Keratinocyte (primary cell): ENCODE measurements at regions not wholly inside any gene's neighbourhood (a gene's known extent, or its start where the extent isn't known, plus 50 kb on each side); places are given as distances from the start of the nearest gene placed in this dataset.

Experiments used
- DNase-seq: peaks from one replicate; pipeline ENCODE4 v3.0.0-alpha.2; 2011; ENCODE audit warnings: low read depth, missing footprints, low spot score
- FAIRE-seq: peaks from 2 replicates; lab custom pipeline; 2011; peaks lifted over from hg19 to GRCh38; lab: Jason Lieb, UNC
- H2AFZ ChIP-seq: 2 replicates; pipeline ENCODE4 v1.6.0; 2012; ENCODE audit warnings: low read length, control low read depth, inconsistent platforms; ENCODE audit not compliant: control insufficient read depth
- H3K27ac ChIP-seq: 2 replicates; pipeline ENCODE4 v1.5.1; 2011; ENCODE audit warnings: low read length; ENCODE audit not compliant: control insufficient read depth, insufficient read depth
- H3K27me3 ChIP-seq: 3 replicates; pipeline ENCODE4 v1.6.0; 2011; ENCODE audit warnings: low read length; ENCODE audit not compliant: control insufficient read depth, insufficient read depth; ENCODE audit errors: extremely low read depth
- H3K36me3 ChIP-seq, 2 experiments: 2 replicates in 1 of 2; 3 replicates in 1 of 2; pipeline ENCODE4 v1.5.1; 2011; ENCODE audit warnings: low read length in 2 of 2, mild to moderate bottlenecking in 1 of 2; ENCODE audit not compliant: control insufficient read depth in 2 of 2, insufficient read depth in 2 of 2; ENCODE audit errors: extremely low read depth in 1 of 2
- H3K4me1 ChIP-seq: 3 replicates; pipeline ENCODE4 v1.5.1; 2011; ENCODE audit warnings: low read length; ENCODE audit not compliant: control insufficient read depth, insufficient read depth; ENCODE audit errors: extremely low read depth
- H3K4me2 ChIP-seq: 3 replicates; pipeline ENCODE4 v1.6.0; 2011; ENCODE audit warnings: low read depth, low read length; ENCODE audit not compliant: control insufficient read depth, insufficient read depth; ENCODE audit errors: extremely low read depth
- H3K4me3 ChIP-seq, 3 experiments: fragments of 200-600 bp in 1 of 3; sonication (generic) in 1 of 3; 2 replicates in 2 of 3; 3 replicates in 1 of 3; pipeline ENCODE4 v1.5.1; 2011 to 2016; ENCODE audit warnings: low read length in 3 of 3, mild to moderate bottlenecking in 3 of 3, control low read depth in 2 of 3, inconsistent platforms in 1 of 3, low read depth in 1 of 3, mixed read lengths in 1 of 3, mixed run types in 1 of 3, moderate library complexity in 1 of 3; ENCODE audit not compliant: control insufficient read depth in 2 of 3, insufficient read depth in 2 of 3; ENCODE audit errors: extremely low read depth in 1 of 3
- H3K79me2 ChIP-seq: 2 replicates; pipeline ENCODE4 v1.6.0; 2012; ENCODE audit warnings: low read length; ENCODE audit not compliant: control insufficient read depth, insufficient read depth
- H3K9ac ChIP-seq: 3 replicates; pipeline ENCODE4 v1.6.0; 2011; ENCODE audit warnings: low read length; ENCODE audit not compliant: control insufficient read depth, insufficient read depth; ENCODE audit errors: extremely low read depth
- H3K9me1 ChIP-seq: 3 replicates; pipeline ENCODE4 v1.6.0; 2011; ENCODE audit warnings: low read length; ENCODE audit not compliant: control insufficient read depth, insufficient read depth; ENCODE audit errors: extremely low read depth
- H3K9me3 ChIP-seq: 2 replicates; pipeline ENCODE4 v1.5.1; 2012; ENCODE audit warnings: low read depth, low read length; ENCODE audit not compliant: control insufficient read depth
- H4K20me1 ChIP-seq: 3 replicates; pipeline ENCODE4 v1.6.0; 2011; ENCODE audit warnings: low read length; ENCODE audit not compliant: control insufficient read depth, insufficient read depth; ENCODE audit errors: extremely low read depth
- EZH2 ChIP-seq: IDR thresholded peaks from one replicate; pipeline ENCODE4 v1.6.1; 2012; ENCODE audit warnings: inconsistent platforms, mild to moderate bottlenecking, low read length, moderate library complexity
- dilution Hi-C: fragments of 300-500 bp; cut with MboI; formaldehyde crosslinking; loops from one replicate; pipeline ENCODE4 v1.7.0; 2020; ENCODE audit warnings: low sequenced_read_pairs; ENCODE audit not compliant: extremely low pct_ligation_motif_present
- TF ChIP-seq, protein P1 (sequence below), 3 experiments: IDR thresholded peaks in 1 of 3; conservative IDR thresholded peaks in 1 of 3; optimal IDR thresholded peaks in 1 of 3; 2 replicates in 2 of 3; 3 replicates in 1 of 3; pipeline versions ENCODE3 to v1.5.1; 2011; ENCODE audit warnings: low read length in 3 of 3, mild to moderate bottlenecking in 3 of 3, moderate library complexity in 2 of 3, control low read depth in 1 of 3, inconsistent platforms in 1 of 3; ENCODE audit not compliant: insufficient read depth in 2 of 3; ENCODE audit errors: extremely low read depth in 1 of 3

DNA sequence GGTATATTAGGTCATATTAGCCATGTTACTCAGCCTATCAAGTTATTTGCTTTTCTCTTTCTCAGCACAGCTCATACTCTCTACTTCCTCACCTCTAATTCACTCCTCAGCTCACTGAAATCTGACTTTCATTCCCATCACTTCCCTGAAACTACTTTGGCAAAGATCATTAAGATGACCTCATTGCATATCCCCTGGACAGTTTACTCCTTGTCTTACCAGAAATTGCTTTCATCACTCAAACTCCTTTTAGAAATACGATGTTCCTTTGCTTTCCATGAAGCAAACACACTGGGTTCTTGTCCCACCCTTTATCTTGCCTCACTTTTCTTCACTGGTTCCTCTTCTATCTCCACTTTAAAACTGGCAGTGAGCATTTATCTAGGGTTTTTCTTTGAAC lies 354.4 kb downstream of the TUSC7 start:
- TF ChIP-seq, protein P1, sequence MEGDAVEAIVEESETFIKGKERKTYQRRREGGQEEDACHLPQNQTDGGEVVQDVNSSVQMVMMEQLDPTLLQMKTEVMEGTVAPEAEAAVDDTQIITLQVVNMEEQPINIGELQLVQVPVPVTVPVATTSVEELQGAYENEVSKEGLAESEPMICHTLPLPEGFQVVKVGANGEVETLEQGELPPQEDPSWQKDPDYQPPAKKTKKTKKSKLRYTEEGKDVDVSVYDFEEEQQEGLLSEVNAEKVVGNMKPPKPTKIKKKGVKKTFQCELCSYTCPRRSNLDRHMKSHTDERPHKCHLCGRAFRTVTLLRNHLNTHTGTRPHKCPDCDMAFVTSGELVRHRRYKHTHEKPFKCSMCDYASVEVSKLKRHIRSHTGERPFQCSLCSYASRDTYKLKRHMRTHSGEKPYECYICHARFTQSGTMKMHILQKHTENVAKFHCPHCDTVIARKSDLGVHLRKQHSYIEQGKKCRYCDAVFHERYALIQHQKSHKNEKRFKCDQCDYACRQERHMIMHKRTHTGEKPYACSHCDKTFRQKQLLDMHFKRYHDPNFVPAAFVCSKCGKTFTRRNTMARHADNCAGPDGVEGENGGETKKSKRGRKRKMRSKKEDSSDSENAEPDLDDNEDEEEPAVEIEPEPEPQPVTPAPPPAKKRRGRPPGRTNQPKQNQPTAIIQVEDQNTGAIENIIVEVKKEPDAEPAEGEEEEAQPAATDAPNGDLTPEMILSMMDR (optimal IDR thresholded peaks at IDR 0.05 in 1 of 3, IDR thresholded peaks at IDR 0.05 in 1 of 3, conservative IDR thresholded peaks at IDR 0.05 in 1 of 3; ENCODE audit: extremely low read depth in 1 of 3, insufficient read depth in 2 of 3, low read length in 3 of 3), result no peak
- TF ChIP-seq EZH2, result no peak
- H3K4me2 ChIP-seq, result no peak overlapping the region
- H3K9me1 ChIP-seq, result no peaks in the 10 kb centered on the region
- H3K79me2 ChIP-seq, result no peaks in the 10 kb centered on the region
- dilution Hi-C loops, result no loop called here
- no peak overlapping the region for H3K27ac ChIP-seq
- FAIRE-seq (no peak), DNase-seq (no peak)
- H3K4me3 ChIP-seq, result no peak overlapping the region
- H3K9ac ChIP-seq, result no peak overlapping the region
- no peaks in the 10 kb centered on the region for H4K20me1 ChIP-seq
- H3K36me3 ChIP-seq, result no peaks in the 10 kb centered on the region
- H3K4me1 ChIP-seq, result no peaks in the 10 kb centered on the region
- no peaks in the 10 kb centered on the region for H3K27me3 ChIP-seq
- H2AFZ ChIP-seq, result no peak overlapping the region
- H3K9me3 ChIP-seq, result no peaks in the 10 kb centered on the region

DNA sequence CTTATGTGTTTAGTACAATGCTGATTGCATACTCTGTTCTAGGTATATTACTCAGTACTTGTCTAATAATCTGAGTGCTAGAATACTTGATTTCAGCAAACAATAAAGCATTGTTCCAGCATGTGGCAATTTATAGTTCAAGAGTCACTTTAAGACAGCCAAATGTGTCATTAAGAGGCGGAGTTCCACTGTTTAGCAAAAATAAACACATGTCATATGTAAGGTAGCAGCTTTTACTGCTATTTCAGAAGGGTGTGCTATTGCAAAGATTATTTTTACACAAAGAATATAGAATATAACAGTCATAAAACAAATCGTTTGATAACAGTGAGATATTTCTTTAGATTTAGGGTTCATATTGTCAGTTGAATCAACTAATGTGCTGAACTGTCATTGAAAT lies 358.7 kb downstream of the TUSC7 start:
- no peak for TF ChIP-seq EZH2
- TF ChIP-seq, protein P1 (optimal IDR thresholded peaks at IDR 0.05 in 1 of 3, IDR thresholded peaks at IDR 0.05 in 1 of 3, conservative IDR thresholded peaks at IDR 0.05 in 1 of 3; ENCODE audit: extremely low read depth in 1 of 3, insufficient read depth in 2 of 3, low read length in 3 of 3), result no peak
- H4K20me1 ChIP-seq, result no peaks in the 10 kb centered on the region
- no peak overlapping the region for H3K27ac ChIP-seq
- no peaks in the 10 kb centered on the region for H3K27me3 ChIP-seq
- no peaks in the 10 kb centered on the region for H3K9me3 ChIP-seq
- H3K4me1 ChIP-seq, result no peaks in the 10 kb centered on the region
- no peak overlapping the region for H3K4me2 ChIP-seq
- dilution Hi-C loops, result no loop called here
- no peak overlapping the region for H2AFZ ChIP-seq
- H3K36me3 ChIP-seq, result no peaks in the 10 kb centered on the region
- no peak overlapping the region for H3K9ac ChIP-seq
- H3K4me3 ChIP-seq, result no peak overlapping the region
- no peaks in the 10 kb centered on the region for H3K9me1 ChIP-seq
- DNase-seq, result no peak
- H3K79me2 ChIP-seq, result no peaks in the 10 kb centered on the region
- no peak for FAIRE-seq
